ENCODE measurements at regions not wholly inside any gene's neighbourhood (a gene's known extent, or its start where the extent isn't known, plus 50 kb on each side); places are given as distances from the start of the nearest gene placed in this dataset.
A peak's percentile ranks its signal among the peaks of the same experiment; 100 is the strongest.

- H3K4me3 ChIP-seq (ENCODE audit: low read length) = no peak overlapping the region
- no peak for TF ChIP-seq CTCF (IDR thresholded peaks at IDR 0.05; ENCODE audit: low read depth, low read length)
- TF ChIP-seq EZH2phosphoT487 (IDR thresholded peaks at IDR 0.05; ENCODE audit: low read depth) = no peak
- no peaks in the 10 kb centered on the region for H3K4me1 ChIP-seq (ENCODE audit: low read length)
- H3K27ac ChIP-seq (ENCODE audit: low read length) = no peak overlapping the region
- H3K9me3 ChIP-seq (ENCODE audit: insufficient read depth, low read length) = no peaks in the 10 kb centered on the region
- no peaks in the 10 kb centered on the region for H3K36me3 ChIP-seq (replicated peaks; ENCODE audit: low read depth, low read length)
- no peaks in the 10 kb centered on the region for H3K79me2 ChIP-seq (ENCODE audit: low read length)
- peak overlapping the region; percentile 41; the same call in 1 of the 2 replicates for H2AFZ ChIP-seq (ENCODE audit: low read depth, low read length)
- no peaks in the 10 kb centered on the region for H4K20me1 ChIP-seq (ENCODE audit: insufficient read depth, low read length)
- H3K27me3 ChIP-seq (ENCODE audit: low read depth, low read length) = no peaks in the 10 kb centered on the region
- H3K9ac ChIP-seq (ENCODE audit: low read length) = no peak overlapping the region
- H3K4me2 ChIP-seq (ENCODE audit: low read length) = no peak overlapping the region
Observed at GRCh38 chr2:125643585-125643984, 1012.4 kb upstream of the GYPC start.

- Histone ChIP-seq H2AFZ (ENCODE audit: low read depth, low read length) (no peak overlapping the region), H3K27me3 (ENCODE audit: low read depth, low read length) (no peaks in the 10 kb centered on the region), H3K36me3 (replicated peaks; ENCODE audit: low read depth, low read length) (no peaks in the 10 kb centered on the region), H3K9ac (ENCODE audit: low read length) (no peak overlapping the region), H3K9me3 (ENCODE audit: insufficient read depth, low read length) (no peaks in the 10 kb centered on the region), H3K4me1 (ENCODE audit: low read length) (no peaks in the 10 kb centered on the region), H3K4me3 (ENCODE audit: low read length) (no peak overlapping the region), H3K79me2 (ENCODE audit: low read length) (no peaks in the 10 kb centered on the region), H4K20me1 (ENCODE audit: insufficient read depth, low read length) (no peaks in the 10 kb centered on the region), H3K27ac (ENCODE audit: low read length) (no peak overlapping the region), H3K4me2 (ENCODE audit: low read length) (no peak overlapping the region)
- TF ChIP-seq CTCF (IDR thresholded peaks at IDR 0.05; ENCODE audit: low read depth, low read length) = no peak
- TF ChIP-seq EZH2phosphoT487 (IDR thresholded peaks at IDR 0.05; ENCODE audit: low read depth) = no peak
Observed at GRCh38 chr2:125644257-125644656, 1011.7 kb upstream of the GYPC start.

- no peak overlapping the region for H3K9ac ChIP-seq (ENCODE audit: low read length)
- no peaks in the 10 kb centered on the region for H3K27me3 ChIP-seq (ENCODE audit: low read depth, low read length)
- H3K9me3 ChIP-seq (ENCODE audit: insufficient read depth, low read length) = no peaks in the 10 kb centered on the region
- H3K4me3 ChIP-seq (ENCODE audit: low read length) = no peak overlapping the region
- H4K20me1 ChIP-seq (ENCODE audit: insufficient read depth, low read length) = no peaks in the 10 kb centered on the region
- no peak for TF ChIP-seq EZH2phosphoT487 (IDR thresholded peaks at IDR 0.05; ENCODE audit: low read depth)
- TF ChIP-seq CTCF (IDR thresholded peaks at IDR 0.05; ENCODE audit: low read depth, low read length) = no peak
- no peak overlapping the region for H2AFZ ChIP-seq (ENCODE audit: low read depth, low read length)
- no peaks in the 10 kb centered on the region for H3K4me1 ChIP-seq (ENCODE audit: low read length)
- no peak overlapping the region for H3K27ac ChIP-seq (ENCODE audit: low read length)
- no peak overlapping the region for H3K4me2 ChIP-seq (ENCODE audit: low read length)
- H3K79me2 ChIP-seq (ENCODE audit: low read length) = no peaks in the 10 kb centered on the region
- H3K36me3 ChIP-seq (replicated peaks; ENCODE audit: low read depth, low read length) = no peaks in the 10 kb centered on the region
Observed at GRCh38 chr2:125652280-125652679, 1003.7 kb upstream of the GYPC start.

- H3K4me1 ChIP-seq (ENCODE audit: low read length) = no peaks in the 10 kb centered on the region
- no peaks in the 10 kb centered on the region for H4K20me1 ChIP-seq (ENCODE audit: insufficient read depth, low read length)
- no peak overlapping the region for H2AFZ ChIP-seq (ENCODE audit: low read depth, low read length)
- no peak overlapping the region for H3K4me3 ChIP-seq (ENCODE audit: low read length)
- H3K9ac ChIP-seq (ENCODE audit: low read length) = no peak overlapping the region
- H3K27ac ChIP-seq (ENCODE audit: low read length) = no peak overlapping the region
- H3K4me2 ChIP-seq (ENCODE audit: low read length) = no peak overlapping the region
- no peaks in the 10 kb centered on the region for H3K27me3 ChIP-seq (ENCODE audit: low read depth, low read length)
- no peaks in the 10 kb centered on the region for H3K36me3 ChIP-seq (replicated peaks; ENCODE audit: low read depth, low read length)
- H3K9me3 ChIP-seq (ENCODE audit: insufficient read depth, low read length) = no peaks in the 10 kb centered on the region
- H3K79me2 ChIP-seq (ENCODE audit: low read length) = no peaks in the 10 kb centered on the region
- TF ChIP-seq CTCF (IDR thresholded peaks at IDR 0.05; ENCODE audit: low read depth, low read length) (no peak), EZH2phosphoT487 (IDR thresholded peaks at IDR 0.05; ENCODE audit: low read depth) (no peak)
Observed at GRCh38 chr2:125654226-125654625, 1001.7 kb upstream of the GYPC start.
